ENCODE measurements at regions not wholly inside any gene's neighbourhood (a gene's known extent, or its start where the extent isn't known, plus 50 kb on each side); places are given as distances from the start of the nearest gene placed in this dataset.
A peak's percentile ranks its signal among the peaks of the same experiment; 100 is the strongest.
"Not testable (repeated sequence)": the region's sequence is repeated elsewhere in the genome, so short reads cannot be mapped to it uniquely, and the experiment has no call there.

DNA sequence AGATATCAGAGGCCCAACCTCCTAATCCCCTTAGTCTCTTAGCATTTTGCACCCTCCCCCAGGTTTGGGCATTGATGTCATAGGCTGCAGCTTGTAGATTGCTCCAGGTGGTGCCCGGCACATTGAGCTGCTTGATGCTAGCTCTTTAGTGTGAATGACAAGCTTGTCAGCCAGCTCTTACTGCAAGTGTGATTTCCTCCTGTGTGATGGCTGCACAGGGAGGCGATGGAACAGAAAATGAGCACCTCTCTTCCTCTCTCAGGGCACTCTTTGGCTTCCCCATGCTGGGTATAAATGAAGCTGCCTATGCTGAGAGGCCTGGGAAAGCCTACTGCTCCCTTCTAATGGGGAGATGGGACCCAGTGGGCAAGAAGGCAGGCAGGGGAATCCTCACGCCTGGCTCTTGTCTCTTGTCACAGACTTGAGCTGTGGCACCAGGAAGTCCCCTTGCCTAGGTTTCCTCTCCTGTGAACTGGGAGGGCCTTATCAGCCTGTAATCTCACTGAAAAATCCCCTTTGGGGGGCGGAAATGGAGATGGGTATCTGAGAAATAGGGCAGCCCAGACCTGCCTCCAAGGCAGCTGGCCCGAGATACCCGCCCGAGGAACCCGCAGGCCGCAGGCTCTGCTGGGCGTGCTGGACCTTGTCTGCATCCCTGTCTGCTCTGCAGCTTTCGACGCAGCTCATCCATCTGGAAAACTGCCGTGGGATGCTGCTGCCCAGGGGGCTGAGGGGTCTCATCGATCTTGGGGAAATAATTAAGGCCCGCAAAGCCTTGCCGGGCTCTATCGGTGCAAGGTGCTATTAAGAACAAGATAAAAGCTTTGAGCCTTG is 163.5 kb upstream of the CXCR4 start:
- H3K4me3 Mint-ChIP-seq = no peak overlapping the region
- no peaks in the 10 kb centered on the region for H3K9me3 ChIP-seq (ENCODE audit: control insufficient read depth, low read length)
- H3K27ac Mint-ChIP-seq = peak overlapping the region; percentile 32
- peak; percentile 60 for DNase-seq
- no peak overlapping the region for H3K9ac ChIP-seq (ENCODE audit: extremely low read depth, low read length, poor library complexity, severe bottlenecking)
- H3K4me1 ChIP-seq (ENCODE audit: control insufficient read depth, insufficient read depth, low read length) = peaks cover 10% of the 10 kb centered on the region
- no peaks in the 10 kb centered on the region for H3K9me3 Mint-ChIP-seq
- H3K4me1 Mint-ChIP-seq = peaks cover 35% of the 10 kb centered on the region
- no peak overlapping the region for H3K27ac ChIP-seq (ENCODE audit: low read depth, low read length)
- H3K27me3 Mint-ChIP-seq (ENCODE audit: insufficient read depth) = no peaks in the 10 kb centered on the region
- no peaks in the 10 kb centered on the region for H3K36me3 Mint-ChIP-seq (ENCODE audit: low read depth)
- TF ChIP-seq, protein P1, sequence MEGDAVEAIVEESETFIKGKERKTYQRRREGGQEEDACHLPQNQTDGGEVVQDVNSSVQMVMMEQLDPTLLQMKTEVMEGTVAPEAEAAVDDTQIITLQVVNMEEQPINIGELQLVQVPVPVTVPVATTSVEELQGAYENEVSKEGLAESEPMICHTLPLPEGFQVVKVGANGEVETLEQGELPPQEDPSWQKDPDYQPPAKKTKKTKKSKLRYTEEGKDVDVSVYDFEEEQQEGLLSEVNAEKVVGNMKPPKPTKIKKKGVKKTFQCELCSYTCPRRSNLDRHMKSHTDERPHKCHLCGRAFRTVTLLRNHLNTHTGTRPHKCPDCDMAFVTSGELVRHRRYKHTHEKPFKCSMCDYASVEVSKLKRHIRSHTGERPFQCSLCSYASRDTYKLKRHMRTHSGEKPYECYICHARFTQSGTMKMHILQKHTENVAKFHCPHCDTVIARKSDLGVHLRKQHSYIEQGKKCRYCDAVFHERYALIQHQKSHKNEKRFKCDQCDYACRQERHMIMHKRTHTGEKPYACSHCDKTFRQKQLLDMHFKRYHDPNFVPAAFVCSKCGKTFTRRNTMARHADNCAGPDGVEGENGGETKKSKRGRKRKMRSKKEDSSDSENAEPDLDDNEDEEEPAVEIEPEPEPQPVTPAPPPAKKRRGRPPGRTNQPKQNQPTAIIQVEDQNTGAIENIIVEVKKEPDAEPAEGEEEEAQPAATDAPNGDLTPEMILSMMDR (conservative IDR thresholded peaks at IDR 0.05) = no peak
- no peaks in the 10 kb centered on the region for H3K36me3 ChIP-seq (ENCODE audit: control insufficient read depth, insufficient read depth, low read length)
- 94 to 96% methylated on average over 16 to 17 of the region's 17 CpGs for WGBS, 2 experiments (ENCODE audit: insufficient coverage in 1 of 2, insufficient read length in 1 of 2)
- H3K27me3 ChIP-seq (ENCODE audit: control insufficient read depth, insufficient read depth, low read length, poor library complexity, severe bottlenecking) = no peaks in the 10 kb centered on the region
- no peak overlapping the region for H3K4me3 ChIP-seq (ENCODE audit: low read length)

DNA sequence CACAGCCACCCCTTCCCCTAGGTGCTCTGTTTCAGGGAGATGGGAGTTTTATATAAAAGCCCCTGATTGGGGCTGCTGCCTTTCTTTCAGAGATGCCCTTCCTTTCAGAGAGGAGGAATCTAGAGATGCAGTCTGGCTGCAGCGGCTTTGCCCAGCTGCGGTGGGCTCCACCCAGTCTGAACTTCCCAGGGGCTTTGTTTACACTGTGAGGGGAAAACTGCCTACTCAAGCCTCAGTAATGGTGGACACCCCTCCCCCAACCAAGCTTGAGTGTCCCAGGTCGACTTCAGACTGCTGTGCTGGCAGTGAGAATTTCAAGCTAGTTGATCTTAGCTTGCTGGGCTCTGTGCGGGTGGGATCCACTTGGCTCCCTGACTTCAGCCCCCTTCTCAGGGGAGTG is 148.4 kb upstream of the CXCR4 start:
- 30 to 64% methylated on average over 2 to 4 of the region's 4 CpGs for WGBS, 2 experiments (ENCODE audit: insufficient coverage in 1 of 2, insufficient read length in 1 of 2)

DNA sequence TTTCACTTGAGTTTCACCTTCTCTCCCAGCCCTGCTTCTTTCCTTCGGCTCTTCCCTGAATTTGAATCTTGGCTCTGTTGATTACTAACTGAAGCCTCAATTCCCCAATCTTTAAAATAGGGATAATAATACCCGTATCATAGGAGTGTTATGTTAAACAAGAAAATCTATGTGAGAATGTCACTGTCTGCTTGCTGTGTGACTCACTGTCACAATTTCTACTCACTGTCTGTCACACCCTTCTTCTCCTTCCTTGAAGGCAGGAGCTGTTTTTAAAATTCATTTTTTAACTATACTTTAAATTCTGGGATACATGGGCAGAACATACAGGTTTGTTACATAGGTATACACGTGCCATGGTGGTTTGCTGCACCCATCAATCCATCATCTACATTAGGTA is 141.6 kb upstream of the CXCR4 start:
- H3K4me1 Mint-ChIP-seq = peaks cover 6% of the 10 kb centered on the region
- Histone ChIP-seq H3K36me3 (ENCODE audit: control insufficient read depth, insufficient read depth, low read length) (no peaks in the 10 kb centered on the region), H3K4me1 (ENCODE audit: control insufficient read depth, insufficient read depth, low read length) (no peaks in the 10 kb centered on the region), H3K27ac (ENCODE audit: low read depth, low read length) (no peak overlapping the region), H3K27me3 (ENCODE audit: control insufficient read depth, insufficient read depth, low read length, poor library complexity, severe bottlenecking) (no peaks in the 10 kb centered on the region), H3K4me3 (ENCODE audit: low read length) (no peak overlapping the region), H3K9ac (ENCODE audit: extremely low read depth, low read length, poor library complexity, severe bottlenecking) (no peak overlapping the region), H3K9me3 (ENCODE audit: control insufficient read depth, low read length) (peaks cover 7% of the 10 kb centered on the region)
- TF ChIP-seq, protein P1 (conservative IDR thresholded peaks at IDR 0.05) = no peak
- no peak overlapping the region for H3K27ac Mint-ChIP-seq
- peaks cover 2% of the 10 kb centered on the region for H3K36me3 Mint-ChIP-seq (ENCODE audit: low read depth)
- no peaks in the 10 kb centered on the region for H3K27me3 Mint-ChIP-seq (ENCODE audit: insufficient read depth)
- H3K4me3 Mint-ChIP-seq = no peak overlapping the region
- H3K9me3 Mint-ChIP-seq = peaks cover 36% of the 10 kb centered on the region
- WGBS, 2 experiments (ENCODE audit: insufficient coverage in 1 of 2, insufficient read length in 1 of 2) = 75 to 86% methylated on average over 1 to 3 of the region's 3 CpGs
- DNase-seq = no peak

More for the DNA sequence above, 148.4 kb upstream of the CXCR4 start:
- H3K36me3 ChIP-seq (ENCODE audit: control insufficient read depth, insufficient read depth, low read length); H3K4me3 ChIP-seq (ENCODE audit: low read length); H3K4me3 Mint-ChIP-seq; H3K36me3 Mint-ChIP-seq (ENCODE audit: low read depth); H3K27ac ChIP-seq (ENCODE audit: low read depth, low read length); H3K27ac Mint-ChIP-seq; H3K9ac ChIP-seq (ENCODE audit: extremely low read depth, low read length, poor library complexity, severe bottlenecking); H3K4me1 ChIP-seq (ENCODE audit: control insufficient read depth, insufficient read depth, low read length); H3K27me3 Mint-ChIP-seq (ENCODE audit: insufficient read depth); H3K27me3 ChIP-seq (ENCODE audit: control insufficient read depth, insufficient read depth, low read length, poor library complexity, severe bottlenecking): not testable (repeated sequence)
- peak; percentile 48 for DNase-seq
- peaks cover 25% of the 10 kb centered on the region for H3K9me3 ChIP-seq (ENCODE audit: control insufficient read depth, low read length)
- Mint-ChIP-seq H3K4me1 (peaks cover 15% of the 10 kb centered on the region), H3K9me3 (peaks cover 61% of the 10 kb centered on the region)
